ENCODE measurements at regions not wholly inside any gene's neighbourhood (a gene's known extent, or its start where the extent isn't known, plus 50 kb on each side); places are given as distances from the start of the nearest gene placed in this dataset.

DNA sequence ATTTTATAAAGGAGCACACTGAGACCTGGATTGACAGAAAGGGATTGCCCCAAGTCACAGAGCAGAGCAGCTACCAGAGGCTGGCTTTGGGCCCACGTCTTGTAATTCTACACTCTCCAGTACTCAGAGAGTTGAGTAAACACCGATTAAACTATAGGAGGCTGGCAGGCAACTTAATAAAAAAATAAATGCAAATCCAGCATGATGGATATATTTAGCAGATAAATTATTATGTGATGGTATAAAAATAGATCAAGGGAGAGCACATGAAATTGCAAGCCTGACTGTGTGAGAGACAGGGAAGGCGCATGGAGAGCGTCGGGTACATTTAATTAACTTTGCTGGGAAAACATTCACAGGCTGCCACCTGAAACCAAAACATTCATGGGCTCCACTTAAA, 87.7 kb upstream of the CCL2 start:
- no peak overlapping the region for H3K4me2 ChIP-seq (ENCODE audit: control insufficient read depth, insufficient read depth)
- H3K9me3 ChIP-seq (replicated peaks; ENCODE audit: control insufficient read depth, insufficient read depth, low read length) = no peaks in the 10 kb centered on the region
- H3K79me2 ChIP-seq (ENCODE audit: control insufficient read depth, insufficient read depth, low read length) = no peaks in the 10 kb centered on the region
- FAIRE-seq (no peak), ATAC-seq (no peak), DNase-seq (ENCODE audit: low read depth, low spot score) (no peak)
- CTCF ChIA-PET = interaction anchor here (1.0 to 7.3 kb wide), 3 partner anchors 33 to 388 kb away, joined by 3 to 54 read pairs (median 9); partner anchors contain the start of gene CCL1
- no TSS peak for BruUV-seq (replicated peaks)
- H3K36me3 ChIP-seq (ENCODE audit: control insufficient read depth in 2 of 2, insufficient read depth in 2 of 2, low read length in 1 of 2) = no peaks in the 10 kb centered on the region
- SMC1A ChIA-PET (ENCODE audit: uncharacterized antibody, unreplicated experiment) = interaction anchor here (2.0 kb wide), 1 partner anchor 192 kb away, joined by 5 read pairs; no protein-coding TSS in a partner anchor
- in situ Hi-C loops (cut with MboI) = no loop called here
- H3K9ac ChIP-seq (ENCODE audit: control insufficient read depth, insufficient read depth, low read length) = no peak overlapping the region
- RAD21 ChIA-PET (ENCODE audit: unreplicated experiment) = interaction anchor here (0.7 to 1.3 kb wide), 2 partner anchors 12 to 195 kb away, joined by 3 read pairs; no protein-coding TSS in a partner anchor
- WGBS (ENCODE audit: insufficient coverage, insufficient replicate concordance, low lambda C conversion rate, missing lambda C conversion rate) = 18% methylated on average over 5 of the region's 5 CpGs
- H2AFZ ChIP-seq (ENCODE audit: control insufficient read depth, low read depth, low read length) = no peak overlapping the region
- no peaks in the 10 kb centered on the region; a peak in 2 of 4 replicates for H3K27me3 ChIP-seq (replicated peaks in 1 of 2; ENCODE audit: control insufficient read depth in 2 of 2, insufficient read depth in 2 of 2, low read length in 1 of 2)
- no peak overlapping the region for H3K4me3 ChIP-seq
- no peaks in the 10 kb centered on the region for H4K20me1 ChIP-seq (ENCODE audit: control insufficient read depth, insufficient read depth)
- POLR2A ChIA-PET = no interaction called here
- H3K27ac ChIP-seq (ENCODE audit: control insufficient read depth, insufficient read depth) = no peak overlapping the region
- intact Hi-C loops (cut with micrococcal nuclease; ENCODE audit: unreplicated experiment) = no loop called here
- TF ChIP-seq PAX8 (IDR thresholded peaks at IDR 0.05) (no peak), BCL11A (IDR thresholded peaks at IDR 0.05; ENCODE audit: low read depth, low read length) (no peak), CBX3 (IDR thresholded peaks at IDR 0.05; ENCODE audit: borderline replicate concordance, low read depth) (no peak), HDGF (IDR thresholded peaks at IDR 0.05) (no peak), POLR2AphosphoS2 (IDR thresholded peaks at IDR 0.05; ENCODE audit: low read depth, low read length) (no peak), ZNF274 (IDR thresholded peaks at IDR 0.05; ENCODE audit: insufficient read depth, insufficient read length) (no peak), SIX5 (IDR thresholded peaks at IDR 0.05; ENCODE audit: low read depth, low read length, severe bottlenecking) (no peak), CEBPB (IDR thresholded peaks at IDR 0.05; ENCODE audit: borderline replicate concordance in 1 of 2, low read depth in 2 of 2, low read length in 2 of 2) (no peak), SMAD5 (IDR thresholded peaks at IDR 0.05; ENCODE audit: low read depth) (no peak), MYC (IDR thresholded peaks at IDR 0.05; ENCODE audit: insufficient read depth, insufficient read length, insufficient replicate concordance, low read length, severe bottlenecking) (no peak), JUND (IDR thresholded peaks at IDR 0.05; ENCODE audit: low read depth, low read length) (no peak), SREBF1 (IDR thresholded peaks at IDR 0.05; ENCODE audit: low read length) (no peak), FOXM1 (IDR thresholded peaks at IDR 0.05; ENCODE audit: low read depth, low read length) (no peak), CREB1 (IDR thresholded peaks at IDR 0.05; ENCODE audit: low read depth) (no peak)
- TF ChIP-seq, protein P1, sequence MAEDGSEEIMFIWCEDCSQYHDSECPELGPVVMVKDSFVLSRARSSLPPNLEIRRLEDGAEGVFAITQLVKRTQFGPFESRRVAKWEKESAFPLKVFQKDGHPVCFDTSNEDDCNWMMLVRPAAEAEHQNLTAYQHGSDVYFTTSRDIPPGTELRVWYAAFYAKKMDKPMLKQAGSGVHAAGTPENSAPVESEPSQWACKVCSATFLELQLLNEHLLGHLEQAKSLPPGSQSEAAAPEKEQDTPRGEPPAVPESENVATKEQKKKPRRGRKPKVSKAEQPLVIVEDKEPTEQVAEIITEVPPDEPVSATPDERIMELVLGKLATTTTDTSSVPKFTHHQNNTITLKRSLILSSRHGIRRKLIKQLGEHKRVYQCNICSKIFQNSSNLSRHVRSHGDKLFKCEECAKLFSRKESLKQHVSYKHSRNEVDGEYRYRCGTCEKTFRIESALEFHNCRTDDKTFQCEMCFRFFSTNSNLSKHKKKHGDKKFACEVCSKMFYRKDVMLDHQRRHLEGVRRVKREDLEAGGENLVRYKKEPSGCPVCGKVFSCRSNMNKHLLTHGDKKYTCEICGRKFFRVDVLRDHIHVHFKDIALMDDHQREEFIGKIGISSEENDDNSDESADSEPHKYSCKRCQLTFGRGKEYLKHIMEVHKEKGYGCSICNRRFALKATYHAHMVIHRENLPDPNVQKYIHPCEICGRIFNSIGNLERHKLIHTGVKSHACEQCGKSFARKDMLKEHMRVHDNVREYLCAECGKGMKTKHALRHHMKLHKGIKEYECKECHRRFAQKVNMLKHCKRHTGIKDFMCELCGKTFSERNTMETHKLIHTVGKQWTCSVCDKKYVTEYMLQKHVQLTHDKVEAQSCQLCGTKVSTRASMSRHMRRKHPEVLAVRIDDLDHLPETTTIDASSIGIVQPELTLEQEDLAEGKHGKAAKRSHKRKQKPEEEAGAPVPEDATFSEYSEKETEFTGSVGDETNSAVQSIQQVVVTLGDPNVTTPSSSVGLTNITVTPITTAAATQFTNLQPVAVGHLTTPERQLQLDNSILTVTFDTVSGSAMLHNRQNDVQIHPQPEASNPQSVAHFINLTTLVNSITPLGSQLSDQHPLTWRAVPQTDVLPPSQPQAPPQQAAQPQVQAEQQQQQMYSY (CRISPR knock-in tag; IDR thresholded peaks at IDR 0.05) = no peak
- TF ChIP-seq, protein P2, sequence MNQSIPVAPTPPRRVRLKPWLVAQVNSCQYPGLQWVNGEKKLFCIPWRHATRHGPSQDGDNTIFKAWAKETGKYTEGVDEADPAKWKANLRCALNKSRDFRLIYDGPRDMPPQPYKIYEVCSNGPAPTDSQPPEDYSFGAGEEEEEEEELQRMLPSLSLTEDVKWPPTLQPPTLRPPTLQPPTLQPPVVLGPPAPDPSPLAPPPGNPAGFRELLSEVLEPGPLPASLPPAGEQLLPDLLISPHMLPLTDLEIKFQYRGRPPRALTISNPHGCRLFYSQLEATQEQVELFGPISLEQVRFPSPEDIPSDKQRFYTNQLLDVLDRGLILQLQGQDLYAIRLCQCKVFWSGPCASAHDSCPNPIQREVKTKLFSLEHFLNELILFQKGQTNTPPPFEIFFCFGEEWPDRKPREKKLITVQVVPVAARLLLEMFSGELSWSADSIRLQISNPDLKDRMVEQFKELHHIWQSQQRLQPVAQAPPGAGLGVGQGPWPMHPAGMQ (IDR thresholded peaks at IDR 0.05; ENCODE audit: borderline replicate concordance) = no peak
- H3K4me1 ChIP-seq (ENCODE audit: control insufficient read depth, insufficient read depth, low read length) = no peaks in the 10 kb centered on the region

All from GM12878 (cell line).